SU-DHL-6 (cell line): ENCODE measurements at regions not wholly inside any gene's neighbourhood (a gene's known extent, or its start where the extent isn't known, plus 50 kb on each side); places are given as distances from the start of the nearest gene placed in this dataset.

Source experiments
- H2AFZ ChIP-seq: fragments of 200-600 bp; sonication (generic); 2 replicates; pipeline ENCODE4 v1.6.1; 2014; ENCODE audit warnings: low read depth, mild to moderate bottlenecking, moderate library complexity, mixed read lengths, antibody characterized with exemption, low read length; ENCODE audit not compliant: severe bottlenecking
- H3F3A ChIP-seq: fragments of 200-600 bp; shearing (Covaris generic); 2 replicates; pipeline ENCODE4 v1.6.0; 2016; ENCODE audit warnings: antibody characterized with exemption, mild to moderate bottlenecking; ENCODE audit not compliant: insufficient read depth
- H3K27ac ChIP-seq: fragments of 200-600 bp; sonication (generic); 2 replicates; pipeline ENCODE4 v1.5.1; 2016; ENCODE audit warnings: low read depth, mild to moderate bottlenecking, low read length, moderate library complexity, mixed read lengths
- H3K27me3 ChIP-seq: fragments of 200-600 bp; sonication (generic), shearing (Covaris generic); 2 replicates; pipeline ENCODE4 v1.6.0; 2014; ENCODE audit warnings: mild to moderate bottlenecking, low read length
- H3K36me3 ChIP-seq: fragments of 200-600 bp; sonication (generic); 2 replicates; pipeline ENCODE4 v1.6.1; 2014; ENCODE audit warnings: mild to moderate bottlenecking, low read length, mixed read lengths
- H3K4me2 ChIP-seq: fragments of 300-600, 200-600 bp; shearing (Covaris generic), sonication (generic); 2 replicates; pipeline ENCODE4 v1.6.0; 2014; ENCODE audit warnings: low read length, low read depth, mild to moderate bottlenecking; ENCODE audit not compliant: poor library complexity, severe bottlenecking
- H3K4me3 ChIP-seq: fragments of 200-600 bp; sonication (generic); 2 replicates; pipeline ENCODE4 v1.5.1; 2014; ENCODE audit warnings: antibody characterized with exemption, low read length, mild to moderate bottlenecking, mixed read lengths; ENCODE audit not compliant: insufficient read depth, poor library complexity, severe bottlenecking
- H3K79me2 ChIP-seq: fragments of 200-600 bp; sonication (generic); 2 replicates; pipeline ENCODE4 v1.6.1; 2014; ENCODE audit warnings: mild to moderate bottlenecking, low read length, moderate library complexity; ENCODE audit not compliant: insufficient read depth
- H3K9ac ChIP-seq: fragments of 200-600 bp; sonication (generic); 2 replicates; pipeline ENCODE4 v1.7.0; 2014; ENCODE audit warnings: mild to moderate bottlenecking, low read length
- H3K9me2 ChIP-seq: fragments of 200-600 bp; sonication (generic); replicated peaks from 2 replicates; pipeline ENCODE4 v1.6.1; 2014; ENCODE audit warnings: low read length; ENCODE audit not compliant: insufficient read depth
- H3K9me3 ChIP-seq: fragments of 200-600 bp; sonication (generic); 2 replicates; pipeline ENCODE4 v1.6.1; 2014; ENCODE audit warnings: low read length, mixed read lengths; ENCODE audit not compliant: insufficient read depth
- H4K20me1 ChIP-seq: fragments of 200-600 bp; sonication (generic); 2 replicates; pipeline ENCODE4 v1.6.1; 2014; ENCODE audit warnings: low read depth, mild to moderate bottlenecking, antibody characterized with exemption, low read length, moderate library complexity, mixed read lengths
- CTCF ChIP-seq: fragments of 200-600 bp; sonication (generic); IDR thresholded peaks from one replicate; pipeline ENCODE4 v1.5.1; 2017; ENCODE audit warnings: antibody characterized with exemption, mild to moderate bottlenecking, low read length, moderate library complexity; ENCODE audit not compliant: insufficient read depth, poor library complexity, severe bottlenecking
- EZH2phosphoT487 ChIP-seq: fragments of 200-600 bp; sonication (generic), shearing (Covaris generic); conservative IDR thresholded peaks from 2 replicates; pipeline ENCODE4 v1.6.1; 2018; ENCODE audit warnings: mild to moderate bottlenecking, antibody characterized with exemption, low read length, moderate library complexity, mixed read lengths

GRCh38 chr11:41971592-41971991 lies 512.1 kb upstream of the LRRC4C start:
- no peaks in the 10 kb centered on the region for H3K9me3 ChIP-seq

GRCh38 chr11:41978945-41979344 lies 519.5 kb upstream of the LRRC4C start:
- Histone ChIP-seq H3F3A (no peaks in the 10 kb centered on the region), H3K27me3 (no peaks in the 10 kb centered on the region), H3K9ac (no peak overlapping the region), H3K79me2 (no peaks in the 10 kb centered on the region), H3K27ac (no peak overlapping the region), H3K4me3 (no peak overlapping the region), H3K9me2 (no peaks in the 10 kb centered on the region), H2AFZ (no peak overlapping the region), H4K20me1 (no peaks in the 10 kb centered on the region), H3K9me3 (no peaks in the 10 kb centered on the region), H3K36me3 (no peaks in the 10 kb centered on the region), H3K4me2 (no peak overlapping the region)
- no peak for TF ChIP-seq CTCF
- TF ChIP-seq EZH2phosphoT487: no peak

More at GRCh38 chr11:41971592-41971991, 512.1 kb upstream of the LRRC4C start:
- Histone ChIP-seq H3K4me2 (no peak overlapping the region), H3K36me3 (no peaks in the 10 kb centered on the region), H3K27me3 (no peaks in the 10 kb centered on the region), H3K4me3 (no peak overlapping the region), H3K9me2 (no peaks in the 10 kb centered on the region), H3F3A (no peaks in the 10 kb centered on the region), H4K20me1 (no peaks in the 10 kb centered on the region), H3K79me2 (no peaks in the 10 kb centered on the region), H2AFZ (no peak overlapping the region), H3K27ac (no peak overlapping the region), H3K9ac (no peak overlapping the region)
- TF ChIP-seq EZH2phosphoT487 (no peak), CTCF (no peak)

GRCh38 chr11:41980741-41981140 lies 521.3 kb upstream of the LRRC4C start:
- no peak overlapping the region for H3K4me3 ChIP-seq
- no peaks in the 10 kb centered on the region for H3K79me2 ChIP-seq
- H3K36me3 ChIP-seq: no peaks in the 10 kb centered on the region
- H2AFZ ChIP-seq: no peak overlapping the region
- no peak overlapping the region for H3K27ac ChIP-seq
- H3K9me3 ChIP-seq: no peaks in the 10 kb centered on the region
- H4K20me1 ChIP-seq: no peaks in the 10 kb centered on the region
- H3K9ac ChIP-seq: no peak overlapping the region
- TF ChIP-seq CTCF (no peak), EZH2phosphoT487 (no peak)
- no peak overlapping the region for H3K4me2 ChIP-seq
- no peaks in the 10 kb centered on the region for H3F3A ChIP-seq
- H3K27me3 ChIP-seq: no peaks in the 10 kb centered on the region
- no peaks in the 10 kb centered on the region for H3K9me2 ChIP-seq

GRCh38 chr11:41982276-41982675 lies 522.8 kb upstream of the LRRC4C start:
- no peak overlapping the region for H3K27ac ChIP-seq
- no peak overlapping the region for H2AFZ ChIP-seq
- no peaks in the 10 kb centered on the region for H3K36me3 ChIP-seq
- H3K4me2 ChIP-seq: no peak overlapping the region
- H3K9me3 ChIP-seq: no peaks in the 10 kb centered on the region
- H3K27me3 ChIP-seq: no peaks in the 10 kb centered on the region
- TF ChIP-seq EZH2phosphoT487: no peak
- TF ChIP-seq CTCF: no peak
- H3F3A ChIP-seq: no peaks in the 10 kb centered on the region
- H3K9me2 ChIP-seq: no peaks in the 10 kb centered on the region
- H3K9ac ChIP-seq: no peak overlapping the region
- H4K20me1 ChIP-seq: no peaks in the 10 kb centered on the region
- H3K4me3 ChIP-seq: no peak overlapping the region
- no peaks in the 10 kb centered on the region for H3K79me2 ChIP-seq
